HepG2 (cell line): ENCODE measurements at regions not wholly inside any gene's neighbourhood (a gene's known extent, or its start where the extent isn't known, plus 50 kb on each side); places are given as distances from the start of the nearest gene placed in this dataset.

ENCODE experiments used
- ATAC-seq: fragments of 200-7000 bp; cut with Tn5 transposase; 3 replicates; pipeline ENCODE4 v1.9.1; 2020; ENCODE audit warnings: mild to moderate bottlenecking, moderate library complexity
- BruUV-seq: library from RNA; stranded (reverse); fragments of 400-500 nt; replicated peaks from 2 replicates; lab custom pipeline; 2021; lab: Mats Ljungman, UMichigan
- CTCF ChIA-PET: fragments of 300-600 bp; formaldehyde crosslinking; extraction: SDS; loops from one replicate; lab custom pipeline; 2021; ENCODE audit warnings: low total read pairs, inconsistent platforms, low intra/inter-chr PET ratio; lab: Yijun Ruan, JAX
- POLR2A ChIA-PET: fragments of 350-600 bp; sonication (Branson Sonifier 250); formaldehyde crosslinking; loops from one replicate; lab custom pipeline; 2020; ENCODE audit warnings: antibody characterized with exemption, inconsistent platforms; lab: Yijun Ruan, JAX
- DNase-seq: peaks from one replicate; pipeline ENCODE4 v3.0.0-alpha.2; 2015; ENCODE audit warnings: low spot score
- FAIRE-seq: peaks from 3 replicates; lab custom pipeline; 2011; peaks lifted over from hg19 to GRCh38; lab: Jason Lieb, UNC
- H2AFZ ChIP-seq: one replicate; pipeline ENCODE4 v1.6.1; 2011; ENCODE audit warnings: low read length, inconsistent platforms
- H3K27ac ChIP-seq: fragments of 300-600 bp; 3 replicates; pipeline ENCODE4 v1.8.0; 2011; ENCODE audit warnings: mixed run types, mild to moderate bottlenecking, mixed read lengths, low read length, inconsistent platforms; ENCODE audit not compliant: insufficient read depth; ENCODE audit errors: extremely low read length
- H3K27me3 ChIP-seq, 2 experiments: fragments of 200-600 bp in 1 of 2; 2 replicates in 1 of 2; 3 replicates in 1 of 2; pipeline versions ENCODE4 v1.6.0 to v1.8.0; 2011; ENCODE audit warnings: low read length in 2 of 2, mild to moderate bottlenecking in 2 of 2, moderate library complexity in 2 of 2, inconsistent platforms in 1 of 2; ENCODE audit not compliant: insufficient read depth in 2 of 2, control insufficient read depth in 1 of 2
- H3K36me3 ChIP-seq, 2 experiments: fragments of 200-600 bp in 1 of 2; replicated peaks in 1 of 2; 2 replicates in 1 of 2; 3 replicates in 1 of 2; pipeline versions ENCODE4 v1.5.1 to v1.8.0; 2011; ENCODE audit warnings: low read length in 2 of 2, inconsistent platforms in 1 of 2; ENCODE audit not compliant: insufficient read depth in 2 of 2, control insufficient read depth in 1 of 2
- H3K4me1 ChIP-seq: 2 replicates; pipeline ENCODE4 v1.5.1; 2012; ENCODE audit warnings: low read length, inconsistent platforms; ENCODE audit not compliant: insufficient read depth
- H3K4me2 ChIP-seq: 2 replicates; pipeline ENCODE4 v1.6.0; 2011; ENCODE audit warnings: low read depth, low read length, inconsistent platforms
- H3K4me3 ChIP-seq, 3 experiments: fragments of 200-600 bp in 1 of 3; sonication (generic), shearing (Covaris generic) in 1 of 3; replicated peaks in 1 of 3; 2 replicates each; pipeline ENCODE4 v1.5.1; 2011 to 2016; ENCODE audit warnings: low read length in 3 of 3, inconsistent platforms in 2 of 3, low read depth in 2 of 3, mild to moderate bottlenecking in 2 of 3, control low read depth in 1 of 3, mixed read lengths in 1 of 3; ENCODE audit not compliant: insufficient read depth in 1 of 3
- H3K79me2 ChIP-seq: one replicate; pipeline ENCODE4 v1.6.1; 2011; ENCODE audit warnings: low read length, inconsistent platforms; ENCODE audit not compliant: insufficient read depth
- H3K9ac ChIP-seq: 2 replicates; pipeline ENCODE4 v1.6.0; 2011; ENCODE audit warnings: mild to moderate bottlenecking, low read depth, low read length, inconsistent platforms; ENCODE audit not compliant: insufficient read depth
- H3K9me3 ChIP-seq: 2 replicates; pipeline ENCODE4 v1.5.1; 2012; ENCODE audit warnings: mild to moderate bottlenecking, low read length
- H4K20me1 ChIP-seq: 2 replicates; pipeline ENCODE4 v1.6.0; 2011; ENCODE audit warnings: inconsistent platforms, mild to moderate bottlenecking, low read length, moderate library complexity; ENCODE audit not compliant: insufficient read depth
- ATF7-NPFF ChIP-seq: sonication (generic); formaldehyde crosslinking; IDR thresholded peaks from 2 replicates; pipeline ENCODE4 v1.8.1; 2023; ENCODE audit warnings: mild to moderate bottlenecking, low read depth, missing genetic modification reagents, moderate library complexity
- FOXC1 ChIP-seq: sonication (generic); formaldehyde crosslinking; IDR thresholded peaks from 2 replicates; pipeline ENCODE4 v1.8.0; 2022; ENCODE audit warnings: mild to moderate bottlenecking, missing genetic modification reagents, borderline replicate concordance
- FOXO1 ChIP-seq: sonication (generic); formaldehyde crosslinking; IDR thresholded peaks from 2 replicates; pipeline ENCODE4 v1.4.0; 2020; ENCODE audit warnings: missing genetic modification reagents
- GATAD1 ChIP-seq: IDR thresholded peaks from 2 replicates; pipeline ENCODE4 v1.6.1; 2016; ENCODE audit warnings: missing genetic modification reagents, missing compliant biosample characterization
- HDAC1 ChIP-seq: sonication (generic); formaldehyde crosslinking; IDR thresholded peaks from 2 replicates; pipeline ENCODE4 v1.5.1; 2020; ENCODE audit warnings: mild to moderate bottlenecking, missing genetic modification reagents
- HOXA3 ChIP-seq: sonication (generic); formaldehyde crosslinking; IDR thresholded peaks from 2 replicates; pipeline ENCODE4 v1.5.0; 2020; ENCODE audit warnings: missing genetic modification reagents
- PITX1 ChIP-seq: sonication (generic); formaldehyde crosslinking; IDR thresholded peaks from 2 replicates; pipeline ENCODE4 v1.5.1; 2020; ENCODE audit warnings: mild to moderate bottlenecking, missing genetic modification reagents
- PPARG ChIP-seq: conservative IDR thresholded peaks from 2 replicates; pipeline ENCODE4 v1.6.1; 2016; ENCODE audit warnings: missing biosample characterization, missing genetic modification reagents
- RNF2 ChIP-seq: fragments of 450-650 bp; conservative IDR thresholded peaks from 2 replicates; pipeline ENCODE4 v1.6.1; 2016; ENCODE audit warnings: low read depth
- RXRA ChIP-seq: sonication (generic); formaldehyde crosslinking; IDR thresholded peaks from 2 replicates; pipeline ENCODE4 v1.5.1; 2020; ENCODE audit warnings: missing genetic modification reagents
- SP1 ChIP-seq, 2 experiments: fragments of 450-650 bp in 1 of 2; sonication (generic) in 1 of 2; formaldehyde crosslinking in 1 of 2; IDR thresholded peaks; 2 replicates each; pipeline versions ENCODE4 v1.4.0 to v1.6.1; 2016 to 2020; ENCODE audit warnings: missing genetic modification reagents in 1 of 2
- ZFP90 ChIP-seq: sonication (generic); formaldehyde crosslinking; IDR thresholded peaks from 2 replicates; pipeline ENCODE4 v1.8.0; 2022; ENCODE audit warnings: missing genetic modification reagents, mild to moderate bottlenecking, inconsistent platforms, borderline replicate concordance
- ZNF256 ChIP-seq: sonication (generic); formaldehyde crosslinking; conservative IDR thresholded peaks from 2 replicates; pipeline ENCODE4 v1.4.0; 2020; ENCODE audit warnings: missing genetic modification reagents
- ZNF567 ChIP-seq: sonication (generic); formaldehyde crosslinking; IDR thresholded peaks from 2 replicates; pipeline ENCODE4 v1.8.1; 2023; ENCODE audit warnings: mild to moderate bottlenecking, missing genetic modification reagents, borderline replicate concordance
- ZNF660 ChIP-seq: sonication (generic); formaldehyde crosslinking; IDR thresholded peaks from 2 replicates; pipeline ENCODE4 v1.5.1; 2020; ENCODE audit warnings: mild to moderate bottlenecking, low read depth, missing genetic modification reagents, borderline replicate concordance
- ZNF766 ChIP-seq: sonication (generic); formaldehyde crosslinking; IDR thresholded peaks from 2 replicates; pipeline ENCODE4 v1.5.0; 2020; ENCODE audit warnings: missing genetic modification reagents, borderline replicate concordance
- ZSCAN22 ChIP-seq: sonication (generic); formaldehyde crosslinking; IDR thresholded peaks from 2 replicates; pipeline ENCODE4 v1.4.0; 2020; ENCODE audit warnings: mild to moderate bottlenecking, missing genetic modification reagents
- WGBS: methylation state at CpG from one replicate; pipeline ENCODE4 v1.1.6; 2017; ENCODE audit warnings: low lambda C conversion rate; 5-methylcytosine and 5-hydroxymethylcytosine counted together
- in situ Hi-C: cut with HindIII; loops from 2 replicates; pipeline ENCODE4 v1.10.0; 2017; ENCODE audit warnings: low pct_unique_long_range_greater_than_20kb; ENCODE audit not compliant: extremely low pct_ligation_motif_present
- intact Hi-C: fragments of 100-400 bp; cut with micrococcal nuclease; formaldehyde crosslinking; loops from one replicate; pipeline ENCODE4 v1.10.0; 2022; ENCODE audit not compliant: unreplicated experiment
- TF ChIP-seq, protein P1 (sequence below), 2 experiments: sonication (generic) in 1 of 2; formaldehyde crosslinking in 1 of 2; IDR thresholded peaks; 2 replicates each; pipeline versions ENCODE4 v1.4.0 to v1.6.1; 2018 to 2020; ENCODE audit warnings: missing genetic modification reagents in 2 of 2, borderline replicate concordance in 1 of 2, low read depth in 1 of 2, mild to moderate bottlenecking in 1 of 2, missing biosample characterization in 1 of 2
- TF ChIP-seq, protein P2 (sequence below): sonication (generic); formaldehyde crosslinking; IDR thresholded peaks from 2 replicates; pipeline ENCODE4 v1.4.0; 2020; ENCODE audit warnings: low read depth, missing genetic modification reagents

DNA sequence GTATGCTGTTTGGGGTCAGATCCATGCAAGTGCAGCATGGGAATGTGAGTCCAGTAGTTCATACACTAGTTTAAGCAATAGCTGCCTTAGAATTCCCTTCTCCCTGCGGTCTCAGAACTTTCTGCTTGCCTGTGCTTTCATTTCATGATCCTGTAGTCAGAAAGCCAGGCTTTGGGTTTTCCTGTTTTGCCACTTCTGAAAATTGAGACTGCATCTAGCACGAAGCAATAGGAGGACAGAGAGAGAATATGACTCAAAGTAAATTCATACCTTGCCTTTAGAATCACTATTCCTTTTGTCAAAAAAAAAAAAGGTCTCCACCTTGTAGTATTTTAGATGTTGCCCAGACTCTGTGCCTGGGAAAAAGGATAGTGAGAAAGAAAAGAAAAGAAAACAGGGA lies 161.2 kb upstream of the SNX7 start:
- in situ Hi-C loops = no loop called here
- Histone ChIP-seq H3K36me3 (no peaks in the 10 kb centered on the region), H2AFZ (no peak overlapping the region), H3K27ac (no peak overlapping the region), H3K9me3 (peaks cover 39% of the 10 kb centered on the region), H3K9ac (no peak overlapping the region), H3K4me1 (no peaks in the 10 kb centered on the region), H3K27me3 (no peaks in the 10 kb centered on the region), H3K4me3 (no peak overlapping the region), H4K20me1 (no peaks in the 10 kb centered on the region), H3K79me2 (no peaks in the 10 kb centered on the region), H3K4me2 (no peak overlapping the region)
- no TSS peak for BruUV-seq
- no peak for TF ChIP-seq SP1 (IDR thresholded peaks at IDR 0.05)
- no peak for TF ChIP-seq SP1 (CRISPR knock-in tag; IDR thresholded peaks at IDR 0.05)
- no peak for TF ChIP-seq ATF7-NPFF
- no peak for TF ChIP-seq RNF2
- TF ChIP-seq ZNF256 (CRISPR knock-in tag) = no peak
- no peak for TF ChIP-seq HDAC1
- no peak for TF ChIP-seq FOXC1 (CRISPR knock-in tag)
- no peak for TF ChIP-seq ZNF567 (CRISPR knock-in tag)
- TF ChIP-seq HOXA3 (CRISPR knock-in tag) = no peak
- TF ChIP-seq ZSCAN22 = no peak
- TF ChIP-seq PITX1 = no peak
- no peak for TF ChIP-seq ZFP90 (CRISPR knock-in tag)
- no peak for TF ChIP-seq PPARG
- no peak for TF ChIP-seq FOXO1 (CRISPR knock-in tag)
- no peak for TF ChIP-seq ZNF766 (CRISPR knock-in tag)
- TF ChIP-seq GATAD1 = no peak
- TF ChIP-seq ZNF660 (CRISPR knock-in tag) = no peak
- TF ChIP-seq RXRA (CRISPR knock-in tag) = no peak
- TF ChIP-seq, protein P1, sequence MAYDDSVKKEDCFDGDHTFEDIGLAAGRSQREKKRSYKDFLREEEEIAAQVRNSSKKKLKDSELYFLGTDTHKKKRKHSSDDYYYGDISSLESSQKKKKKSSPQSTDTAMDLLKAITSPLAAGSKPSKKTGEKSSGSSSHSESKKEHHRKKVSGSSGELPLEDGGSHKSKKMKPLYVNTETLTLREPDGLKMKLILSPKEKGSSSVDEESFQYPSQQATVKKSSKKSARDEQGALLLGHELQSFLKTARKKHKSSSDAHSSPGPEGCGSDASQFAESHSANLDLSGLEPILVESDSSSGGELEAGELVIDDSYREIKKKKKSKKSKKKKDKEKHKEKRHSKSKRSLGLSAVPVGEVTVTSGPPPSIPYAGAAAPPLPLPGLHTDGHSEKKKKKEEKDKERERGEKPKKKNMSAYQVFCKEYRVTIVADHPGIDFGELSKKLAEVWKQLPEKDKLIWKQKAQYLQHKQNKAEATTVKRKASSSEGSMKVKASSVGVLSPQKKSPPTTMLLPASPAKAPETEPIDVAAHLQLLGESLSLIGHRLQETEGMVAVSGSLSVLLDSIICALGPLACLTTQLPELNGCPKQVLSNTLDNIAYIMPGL (CRISPR knock-in tag; IDR thresholded peaks at IDR 0.05; ENCODE audit: borderline replicate concordance in 1 of 2, low read depth in 1 of 2) = no peak
- TF ChIP-seq, protein P2, sequence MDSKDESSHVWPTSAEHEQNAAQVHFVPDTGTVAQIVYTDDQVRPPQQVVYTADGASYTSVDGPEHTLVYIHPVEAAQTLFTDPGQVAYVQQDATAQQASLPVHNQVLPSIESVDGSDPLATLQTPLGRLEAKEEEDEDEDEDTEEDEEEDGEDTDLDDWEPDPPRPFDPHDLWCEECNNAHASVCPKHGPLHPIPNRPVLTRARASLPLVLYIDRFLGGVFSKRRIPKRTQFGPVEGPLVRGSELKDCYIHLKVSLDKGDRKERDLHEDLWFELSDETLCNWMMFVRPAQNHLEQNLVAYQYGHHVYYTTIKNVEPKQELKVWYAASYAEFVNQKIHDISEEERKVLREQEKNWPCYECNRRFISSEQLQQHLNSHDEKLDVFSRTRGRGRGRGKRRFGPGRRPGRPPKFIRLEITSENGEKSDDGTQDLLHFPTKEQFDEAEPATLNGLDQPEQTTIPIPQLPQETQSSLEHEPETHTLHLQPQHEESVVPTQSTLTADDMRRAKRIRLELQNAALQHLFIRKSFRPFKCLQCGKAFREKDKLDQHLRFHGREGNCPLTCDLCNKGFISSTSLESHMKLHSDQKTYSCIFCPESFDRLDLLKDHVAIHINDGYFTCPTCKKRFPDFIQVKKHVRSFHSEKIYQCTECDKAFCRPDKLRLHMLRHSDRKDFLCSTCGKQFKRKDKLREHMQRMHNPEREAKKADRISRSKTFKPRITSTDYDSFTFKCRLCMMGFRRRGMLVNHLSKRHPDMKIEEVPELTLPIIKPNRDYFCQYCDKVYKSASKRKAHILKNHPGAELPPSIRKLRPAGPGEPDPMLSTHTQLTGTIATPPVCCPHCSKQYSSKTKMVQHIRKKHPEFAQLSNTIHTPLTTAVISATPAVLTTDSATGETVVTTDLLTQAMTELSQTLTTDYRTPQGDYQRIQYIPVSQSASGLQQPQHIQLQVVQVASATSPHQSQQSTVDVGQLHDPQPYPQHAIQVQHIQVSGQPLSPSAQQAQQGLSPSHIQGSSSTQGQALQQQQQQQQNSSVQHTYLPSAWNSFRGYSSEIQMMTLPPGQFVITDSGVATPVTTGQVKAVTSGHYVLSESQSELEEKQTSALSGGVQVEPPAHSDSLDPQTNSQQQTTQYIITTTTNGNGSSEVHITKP (CRISPR knock-in tag) = no peak
- CTCF ChIA-PET = no interaction called here
- intact Hi-C loops = no loop called here
- ATAC-seq (no peak), DNase-seq (no peak), FAIRE-seq (no peak)
- POLR2A ChIA-PET = no interaction called here
- 0% methylated on average over 2 of the region's 2 CpGs for WGBS
